ENCODE measurements at regions not wholly inside any gene's neighbourhood (a gene's known extent, or its start where the extent isn't known, plus 50 kb on each side); places are given as distances from the start of the nearest gene placed in this dataset.

- no peak overlapping the region for H3K27ac ChIP-seq
- H3K4me3 ChIP-seq = no peak overlapping the region
- no peaks in the 10 kb centered on the region for H3K36me3 ChIP-seq
- peaks cover 0 to 1% of the 10 kb centered on the region in 2 donors for H3K27me3 ChIP-seq
- H3K9me3 ChIP-seq = no peaks in the 10 kb centered on the region
- intact Hi-C loops (cut with DNase I; ENCODE audit: low total_unique reads) = no loop called here
- no peaks in the 10 kb centered on the region for H3K4me1 ChIP-seq
- DNase-seq = no peak
- no peak for TF ChIP-seq CTCF (IDR thresholded peaks at IDR 0.05)
These were observed 368.4 kb downstream of the BUD13 start for GRCh38 chr11:116404462-116404798.

GRCh38 chr11:116403794-116404461, 368.9 kb downstream of the BUD13 start:
- TF ChIP-seq CTCF (IDR thresholded peaks at IDR 0.05) = no peak
- Histone ChIP-seq H3K9me3 (no peaks in the 10 kb centered on the region), H3K27me3 (no peaks in the 10 kb centered on the region), H3K36me3 (no peaks in the 10 kb centered on the region), H3K4me3 (no peak overlapping the region), H3K4me1 (no peaks in the 10 kb centered on the region), H3K27ac (no peak overlapping the region)
- DNase-seq = no peak
- intact Hi-C loops (cut with DNase I; ENCODE audit: low total_unique reads) = no loop called here

DNA sequence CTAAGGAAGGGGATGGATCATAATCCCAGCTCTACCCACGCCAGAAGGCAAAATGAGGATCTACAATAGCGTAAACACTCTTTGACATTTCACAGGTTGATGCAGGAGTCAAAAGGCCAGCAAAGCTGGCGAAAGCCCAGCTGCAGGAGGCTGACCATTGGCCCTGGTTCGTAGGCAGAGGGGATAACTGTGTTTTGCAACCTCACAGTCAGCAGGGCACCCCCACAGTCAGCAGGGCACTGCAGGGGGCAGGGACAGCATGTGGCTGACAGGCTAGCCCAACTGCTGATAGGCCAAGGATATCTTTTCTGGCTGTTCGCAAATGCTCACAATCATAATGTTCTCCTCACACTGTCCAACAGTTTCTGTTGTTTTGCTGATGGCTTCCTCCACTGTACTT, 372.7 kb downstream of the BUD13 start:
- H3K36me3 ChIP-seq = no peaks in the 10 kb centered on the region
- no peaks in the 10 kb centered on the region for H3K27me3 ChIP-seq
- no peak for TF ChIP-seq CTCF (IDR thresholded peaks at IDR 0.05)
- no peaks in the 10 kb centered on the region for H3K4me1 ChIP-seq
- DNase-seq = no peak
- H3K4me3 ChIP-seq = no peak overlapping the region
- no peak overlapping the region for H3K27ac ChIP-seq
- intact Hi-C loops (cut with DNase I; ENCODE audit: low total_unique reads) = no loop called here
- H3K9me3 ChIP-seq = no peaks in the 10 kb centered on the region

DNA sequence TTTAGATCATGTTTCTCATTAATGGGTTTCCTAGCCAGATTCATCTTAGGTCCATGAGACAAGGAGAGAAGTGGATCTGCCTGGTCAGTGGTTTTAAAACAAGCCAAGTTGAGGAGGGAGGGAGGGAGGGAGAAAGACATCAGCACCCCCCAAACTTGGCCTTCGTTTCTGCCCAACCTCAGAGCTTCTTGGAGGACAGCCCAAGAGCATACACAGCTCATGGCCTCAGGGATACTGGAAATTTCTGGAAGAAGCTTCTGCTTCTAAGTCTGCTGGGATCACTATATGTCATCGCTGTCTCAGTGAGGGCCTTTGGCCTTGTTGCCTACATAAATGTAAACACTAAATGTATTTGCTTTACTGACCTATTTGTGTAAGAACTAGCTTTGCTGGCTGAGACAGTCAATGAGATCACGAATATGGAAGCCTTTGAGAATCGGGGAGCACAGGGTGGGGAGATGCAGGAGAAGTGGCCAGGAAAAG, 375.1 kb downstream of the BUD13 start:
- H3K27me3 ChIP-seq = peaks cover 0 to 4% of the 10 kb centered on the region in 2 donors
- no peak overlapping the region for H3K27ac ChIP-seq
- no peaks in the 10 kb centered on the region for H3K4me1 ChIP-seq
- no peak for DNase-seq
- no peak for TF ChIP-seq CTCF (IDR thresholded peaks at IDR 0.05)
- H3K36me3 ChIP-seq = no peaks in the 10 kb centered on the region
- intact Hi-C loops (cut with DNase I; ENCODE audit: low total_unique reads) = no loop called here
- H3K9me3 ChIP-seq = peaks cover 2 to 11% (median 6%) of the 10 kb centered on the region in 3 donors
- H3K4me3 ChIP-seq = no peak overlapping the region

DNA sequence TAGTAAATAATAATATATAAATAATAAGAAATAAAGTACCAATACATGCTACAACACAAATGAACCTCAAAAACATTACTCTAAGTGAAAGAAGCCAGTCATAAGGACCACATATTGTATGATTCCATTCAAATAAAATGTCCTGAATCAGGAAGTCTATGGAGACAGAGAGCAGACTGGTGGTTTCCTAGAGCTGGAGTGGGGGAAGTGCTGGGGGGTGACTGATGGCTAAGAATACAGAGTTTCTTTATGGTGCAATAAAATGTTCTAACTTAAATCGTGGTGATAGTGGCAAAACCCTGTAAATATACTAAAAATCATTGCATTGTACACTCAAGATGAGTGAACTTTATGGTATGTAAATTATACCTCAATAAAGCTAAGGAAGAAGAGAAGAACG, 376.5 kb downstream of the BUD13 start:
- intact Hi-C loops (cut with DNase I; ENCODE audit: low total_unique reads) = no loop called here
- Histone ChIP-seq H3K36me3 (no peaks in the 10 kb centered on the region), H3K4me1 (no peaks in the 10 kb centered on the region), H3K9me3 (peaks cover 2 to 11% (median 6%) of the 10 kb centered on the region in 3 donors), H3K27me3 (peaks cover 0 to 4% of the 10 kb centered on the region in 2 donors), H3K27ac (no peak overlapping the region), H3K4me3 (no peak overlapping the region)
- TF ChIP-seq CTCF (IDR thresholded peaks at IDR 0.05) = no peak
- no peak for DNase-seq

- Histone ChIP-seq H3K9me3 (peaks cover 2 to 11% (median 6%) of the 10 kb centered on the region in 3 donors), H3K4me3 (no peak overlapping the region), H3K27ac (no peak overlapping the region), H3K27me3 (peaks cover 0 to 4% of the 10 kb centered on the region in 2 donors), H3K36me3 (no peaks in the 10 kb centered on the region), H3K4me1 (no peaks in the 10 kb centered on the region)
- TF ChIP-seq CTCF (IDR thresholded peaks at IDR 0.05) = no peak
- DNase-seq = no peak
- intact Hi-C loops (cut with DNase I; ENCODE audit: low total_unique reads) = no loop called here
These were observed 378.8 kb downstream of the BUD13 start for GRCh38 chr11:116394022-116394421.
